GM18511 (cell line): ENCODE measurements at regions not wholly inside any gene's neighbourhood (a gene's known extent, or its start where the extent isn't known, plus 50 kb on each side); places are given as distances from the start of the nearest gene placed in this dataset.

ENCODE experiments used
- ATAC-seq: cut with Tn5 transposase; IDR thresholded peaks from one replicate; pipeline ENCODE4 v1.9.1; 2021; ENCODE audit warnings: mild to moderate bottlenecking, moderate library complexity; ENCODE audit not compliant: unreplicated experiment

DNA sequence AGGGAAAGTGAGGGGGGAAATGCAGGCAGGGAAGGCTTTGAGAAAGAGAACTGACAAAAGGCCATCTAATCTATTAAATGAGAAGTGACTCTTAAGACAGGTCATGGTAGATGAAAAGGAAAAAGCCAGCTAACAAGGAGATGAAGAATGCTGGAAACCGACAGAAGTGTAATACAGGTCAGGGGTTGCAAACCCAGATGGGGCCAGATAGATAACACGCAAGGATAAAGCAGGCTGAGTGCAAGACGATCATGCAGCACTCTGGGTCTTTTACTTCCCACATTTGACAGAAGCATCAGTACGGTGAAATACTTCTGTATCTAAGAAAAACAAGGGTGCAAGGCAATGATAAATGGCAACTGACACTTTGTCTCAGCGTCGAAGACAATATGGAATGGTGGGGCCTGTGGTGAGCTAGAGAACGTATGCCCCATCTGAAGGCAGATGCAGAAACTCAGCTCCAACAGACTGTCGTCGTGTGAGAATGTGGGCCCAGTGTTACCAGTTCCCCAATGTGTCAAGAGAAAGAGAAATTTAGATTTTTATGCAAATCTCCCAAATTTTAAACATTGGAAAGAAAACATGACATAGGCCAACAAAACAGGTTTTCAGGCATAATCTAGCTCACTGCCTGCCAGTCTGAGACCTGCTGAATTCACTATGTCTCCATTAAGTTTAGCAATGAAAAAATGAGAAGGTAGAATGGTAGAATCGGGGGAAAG is 187.4 kb downstream of the PHLDA1 start:
- ATAC-seq, result no peak

DNA sequence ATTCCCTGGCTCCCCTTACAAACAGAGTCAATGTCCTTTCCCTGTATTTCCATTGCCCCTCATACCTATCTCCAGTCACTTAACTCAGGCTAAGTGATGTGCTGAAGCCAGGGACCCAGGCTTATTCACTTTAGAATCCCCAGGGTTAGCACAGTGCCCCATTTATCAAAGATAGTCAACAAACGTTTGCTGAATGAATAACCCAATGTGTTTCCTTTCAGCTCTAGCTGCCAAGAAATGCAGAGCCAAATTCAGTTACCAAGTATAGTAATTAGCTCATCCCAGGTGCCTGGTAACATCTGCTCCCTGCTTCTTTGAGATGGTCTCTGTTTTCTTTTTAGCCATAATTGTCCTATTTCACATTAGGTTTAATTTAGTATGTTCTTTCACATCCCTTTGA is 189.5 kb downstream of the PHLDA1 start:
- no peak for ATAC-seq

GRCh38 chr12:75840994-75841355 is 190.6 kb downstream of the PHLDA1 start:
- ATAC-seq, result no peak

- ATAC-seq, result no peak
These were observed 193.3 kb downstream of the PHLDA1 start for GRCh38 chr12:75838309-75838708.

GRCh38 chr12:75837700-75838099 is 193.9 kb downstream of the PHLDA1 start:
- ATAC-seq, result no peak

DNA sequence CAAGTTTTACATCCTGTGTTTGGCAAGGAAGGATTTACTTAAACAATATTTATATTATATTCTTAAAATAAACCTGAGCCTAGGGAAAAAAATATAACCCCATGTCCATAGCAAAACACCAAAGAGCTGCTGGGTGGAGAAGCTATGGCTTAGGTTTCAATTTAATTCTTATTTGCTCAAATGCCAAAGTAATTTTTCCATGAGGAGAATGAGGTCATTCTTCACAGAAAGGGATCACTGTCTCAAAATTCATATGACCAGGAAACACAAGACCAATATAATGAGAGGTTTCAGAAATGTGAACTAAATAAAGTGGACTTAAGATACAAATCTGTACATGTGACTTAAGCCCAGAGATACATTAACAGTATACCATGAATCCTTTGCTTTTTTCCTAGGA is 195.0 kb downstream of the PHLDA1 start:
- no peak for ATAC-seq

DNA sequence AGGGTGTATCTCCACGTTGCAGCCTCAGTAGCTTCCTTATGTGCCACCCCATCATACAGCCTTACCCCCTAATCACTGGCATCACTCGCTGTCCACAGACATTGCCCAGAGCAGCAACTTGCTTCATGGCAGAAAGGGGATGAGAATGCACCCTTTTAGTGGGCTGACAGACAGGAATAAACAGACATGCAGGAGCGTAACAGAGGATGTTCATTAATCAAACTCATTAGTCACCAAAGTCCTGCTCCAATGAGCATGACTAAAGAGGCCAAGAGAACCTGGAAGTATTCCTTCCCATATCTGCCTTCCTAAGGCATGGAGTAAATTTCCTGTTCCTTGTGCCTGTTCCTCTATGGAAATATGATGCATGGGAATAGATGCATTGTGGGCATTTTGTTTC is 197.0 kb downstream of the PHLDA1 start:
- no peak for ATAC-seq

DNA sequence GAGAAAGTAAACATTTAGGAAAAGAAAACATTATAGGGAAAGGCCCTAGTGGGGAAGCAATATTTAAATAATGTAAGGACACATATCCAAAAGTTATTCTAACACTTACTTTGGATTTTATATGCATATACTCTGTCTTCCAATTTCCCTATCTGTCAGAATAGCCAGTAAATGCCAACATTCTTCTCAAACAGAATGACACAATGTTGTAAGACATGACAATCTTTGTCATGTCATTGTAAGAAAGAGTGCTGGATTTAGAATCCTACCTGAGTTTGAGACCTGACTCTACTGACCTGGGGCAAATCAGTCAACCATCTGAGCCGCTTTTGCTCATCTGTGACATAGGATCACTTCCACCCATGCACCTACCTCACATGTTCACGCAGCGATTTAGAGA is 198.3 kb downstream of the PHLDA1 start:
- no peak for ATAC-seq

- ATAC-seq, result no peak
These were observed 200.2 kb downstream of the PHLDA1 start for GRCh38 chr12:75831402-75831801.

GRCh38 chr12:75827061-75827460 is 204.5 kb downstream of the PHLDA1 start:
- no peak for ATAC-seq

GRCh38 chr12:75825686-75826085 is 205.9 kb downstream of the PHLDA1 start:
- no peak for ATAC-seq

GRCh38 chr12:75823475-75823874 is 208.1 kb downstream of the PHLDA1 start:
- ATAC-seq, result no peak

DNA sequence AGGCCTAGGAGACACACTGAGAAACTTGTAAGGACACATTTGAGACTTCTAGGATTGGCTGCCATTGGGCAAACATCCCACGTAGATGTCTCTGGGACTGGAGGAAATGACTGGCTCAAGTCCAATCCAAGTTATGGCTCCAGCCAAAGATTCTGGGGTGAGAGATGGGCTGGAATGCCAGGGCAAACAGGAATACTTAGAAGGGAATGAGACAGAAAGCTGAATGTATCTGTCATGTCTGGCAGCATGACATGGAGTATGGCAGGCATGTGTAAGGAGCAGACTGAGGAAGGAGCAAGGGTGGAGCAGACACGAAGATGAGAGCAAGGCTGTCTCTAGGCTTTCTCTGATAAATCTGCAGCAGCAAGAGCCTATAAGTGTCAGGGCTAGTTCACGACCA is 209.2 kb downstream of the PHLDA1 start:
- no peak for ATAC-seq

GRCh38 chr12:75820848-75821578 is 210.6 kb downstream of the PHLDA1 start:
- no peak for ATAC-seq

- ATAC-seq, result no peak
These were observed 211.5 kb downstream of the PHLDA1 start for GRCh38 chr12:75820071-75820470.

GRCh38 chr12:75819512-75819911 is 212.1 kb downstream of the PHLDA1 start:
- no peak for ATAC-seq

- ATAC-seq, result no peak
These were observed 212.7 kb downstream of the PHLDA1 start for GRCh38 chr12:75818863-75819262.

GRCh38 chr12:75816897-75817296 is 214.7 kb downstream of the PHLDA1 start:
- no peak for ATAC-seq

DNA sequence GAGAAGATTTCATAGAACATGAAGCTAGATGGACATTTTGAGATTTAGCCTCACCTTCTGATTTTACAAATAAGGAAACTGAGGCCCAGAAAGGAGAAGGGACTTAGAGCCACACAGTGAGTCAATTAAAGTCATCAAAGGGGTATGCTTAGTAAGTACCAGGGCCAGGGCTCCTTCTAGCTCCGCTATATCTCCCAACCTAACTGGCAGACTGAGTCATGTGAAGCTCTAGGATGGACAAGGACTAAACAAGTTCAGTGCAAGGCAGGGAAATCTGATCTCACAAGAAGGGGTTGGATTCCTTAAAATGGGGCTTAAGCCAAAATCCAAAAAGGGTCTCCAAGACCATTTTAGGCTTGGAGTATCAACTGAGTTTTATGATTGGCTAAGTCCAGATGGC is 215.8 kb downstream of the PHLDA1 start:
- ATAC-seq, result no peak

GRCh38 chr12:75814851-75815754 is 216.5 kb downstream of the PHLDA1 start:
- peak; percentile 73 for ATAC-seq

DNA sequence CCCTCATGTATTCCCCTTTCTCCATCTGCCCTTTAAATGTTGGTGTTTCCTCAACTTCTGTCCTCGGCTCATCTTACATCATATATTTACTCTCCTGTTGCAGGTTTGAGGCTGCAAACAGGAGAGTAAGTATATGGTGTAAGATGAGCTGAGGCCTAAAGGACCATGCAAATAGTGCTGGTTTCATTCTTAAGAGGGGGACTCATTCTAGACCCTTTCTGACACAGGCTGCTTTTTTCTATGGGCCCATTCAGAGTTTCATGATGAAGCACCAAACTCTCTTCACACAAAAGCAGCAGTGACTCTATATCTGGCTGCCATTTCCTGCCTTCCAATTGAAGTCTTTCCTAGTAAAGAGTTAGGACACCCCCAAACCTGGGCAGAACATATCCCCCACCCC is 218.5 kb downstream of the PHLDA1 start:
- no peak for ATAC-seq
